HK-2 (cell line): ENCODE measurements at regions not wholly inside any gene's neighbourhood (a gene's known extent, or its start where the extent isn't known, plus 50 kb on each side); places are given as distances from the start of the nearest gene placed in this dataset.
"Not testable (repeated sequence)": the region's sequence is repeated elsewhere in the genome, so short reads cannot be mapped to it uniquely, and the experiment has no call there.

Experiments
- DNase-seq: peaks from one replicate; pipeline ENCODE4 v3.0.0-alpha.2; 2018; ENCODE audit not compliant: unreplicated experiment

DNA sequence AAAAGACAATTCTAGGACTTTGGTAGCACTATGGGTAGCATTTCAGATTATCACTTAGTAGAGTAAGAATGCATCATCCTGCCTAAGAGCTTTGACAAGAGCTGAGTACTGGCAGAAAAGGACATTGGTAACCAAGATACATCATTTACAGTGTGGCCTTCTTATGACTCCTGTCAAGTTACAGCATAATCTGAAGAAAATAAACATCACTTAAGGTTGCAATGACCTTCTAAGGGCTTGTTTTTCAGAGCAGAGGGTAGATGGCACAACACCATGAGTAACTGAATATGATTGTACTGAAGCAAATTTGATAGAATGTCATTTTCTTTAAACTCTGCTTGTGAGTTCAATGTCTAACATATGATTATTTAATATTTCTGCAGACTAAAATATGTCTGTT, 822.6 kb downstream of the TBC1D32 start:
- no peak for DNase-seq

GRCh38 chr6:120498711-120499110, 835.6 kb downstream of the TBC1D32 start:
- DNase-seq: no peak

DNA sequence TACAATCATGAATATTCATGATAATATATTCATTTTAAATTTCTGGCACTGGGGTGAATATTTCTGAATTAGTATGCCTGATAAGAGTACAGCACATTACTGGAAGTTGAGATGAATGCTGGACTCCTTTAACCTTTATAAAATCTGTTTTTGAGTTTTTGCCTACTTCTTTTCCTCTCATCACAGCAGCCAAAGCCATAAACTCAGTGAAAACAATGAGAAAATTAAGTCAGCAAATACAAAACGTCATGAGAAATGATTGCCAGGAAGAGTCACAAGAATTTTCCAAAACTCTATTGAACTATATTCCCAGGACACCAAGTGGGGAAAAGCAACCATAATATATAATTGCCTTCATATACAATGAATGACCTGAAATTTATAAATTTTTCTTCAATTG, 837.6 kb downstream of the TBC1D32 start:
- DNase-seq: no peak

DNA sequence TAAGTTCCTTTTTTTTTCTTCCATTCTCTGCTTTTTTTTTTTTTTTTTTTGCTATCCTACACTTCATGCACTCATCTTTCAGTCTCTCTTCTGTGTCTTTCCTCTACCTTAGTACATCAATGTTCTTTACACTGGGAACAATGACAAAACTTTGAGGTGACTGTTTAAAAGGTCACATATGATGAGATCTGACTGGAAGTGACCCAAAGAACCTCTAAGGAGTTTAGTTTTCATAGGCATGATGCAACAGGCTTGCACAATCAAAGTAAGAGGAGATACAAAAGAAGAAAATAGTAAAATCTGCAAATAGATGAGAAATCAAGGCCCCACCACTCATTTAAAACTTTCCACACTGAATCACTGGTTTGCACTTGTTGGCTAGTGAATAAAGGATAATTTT, 840.8 kb downstream of the TBC1D32 start:
- no peak for DNase-seq

GRCh38 chr6:120489941-120490340, 844.3 kb downstream of the TBC1D32 start:
- no peak for DNase-seq

GRCh38 chr6:120484146-120484545, 850.1 kb downstream of the TBC1D32 start:
- no peak for DNase-seq

- no peak for DNase-seq
Measured at GRCh38 chr6:120478650-120479049, 855.6 kb downstream of the TBC1D32 start.

DNA sequence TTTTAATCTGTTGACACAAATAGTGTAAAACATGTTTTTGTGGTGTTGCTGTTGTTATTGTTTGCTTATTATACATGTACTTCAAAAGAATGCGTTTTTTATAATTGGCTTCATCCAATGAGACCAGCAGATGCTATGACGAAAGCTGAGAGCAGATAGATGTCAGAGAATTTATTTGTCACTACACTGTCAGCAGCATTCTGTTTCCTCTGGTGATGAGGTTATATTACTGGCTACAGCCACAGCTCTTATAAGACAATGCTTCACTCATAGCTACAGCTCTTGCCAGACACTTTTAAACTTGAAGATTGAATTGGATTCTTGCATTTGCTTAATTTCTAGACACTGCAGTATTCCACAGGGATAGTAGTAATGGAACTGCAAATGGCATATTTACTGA, 860.5 kb downstream of the TBC1D32 start:
- no peak for DNase-seq

DNA sequence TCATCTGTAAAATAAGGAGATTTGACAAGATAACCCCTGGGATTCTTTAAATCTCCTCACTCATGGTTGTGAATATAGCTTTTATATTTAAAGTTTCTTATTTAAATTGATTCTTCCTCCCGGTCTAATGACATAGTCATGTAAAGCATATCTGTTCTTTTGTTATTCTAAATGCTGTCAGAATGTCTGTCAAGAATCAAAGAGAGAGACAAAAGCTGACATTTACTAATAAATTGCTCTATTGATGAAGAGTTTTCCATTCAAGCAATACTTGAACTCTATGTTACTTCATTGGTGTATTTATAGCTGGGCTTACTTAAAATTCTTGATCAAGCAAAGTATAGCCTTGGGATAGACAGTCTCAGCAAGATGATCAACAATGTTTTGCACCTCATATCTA, 865.8 kb downstream of the TBC1D32 start:
- no peak for DNase-seq

DNA sequence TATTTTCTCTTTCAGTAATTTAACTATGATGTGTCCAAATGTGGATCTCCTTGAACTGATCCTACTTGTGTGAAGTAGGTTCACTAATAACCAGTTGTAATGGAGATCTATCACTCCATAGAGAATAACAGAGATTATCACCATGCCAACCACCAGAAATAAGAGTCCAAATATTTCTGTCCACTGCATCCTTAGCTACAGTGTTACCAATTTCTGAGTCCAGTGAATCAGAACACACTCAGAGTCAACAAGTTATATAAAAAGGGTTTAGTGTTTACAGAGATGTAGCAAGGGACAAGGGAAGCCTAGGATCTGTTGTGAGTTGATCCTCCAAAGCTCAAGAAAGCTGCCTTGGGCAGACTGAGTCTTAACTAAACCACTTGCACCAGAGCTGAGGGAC, 882.8 kb downstream of the TBC1D32 start:
- DNase-seq: no peak

DNA sequence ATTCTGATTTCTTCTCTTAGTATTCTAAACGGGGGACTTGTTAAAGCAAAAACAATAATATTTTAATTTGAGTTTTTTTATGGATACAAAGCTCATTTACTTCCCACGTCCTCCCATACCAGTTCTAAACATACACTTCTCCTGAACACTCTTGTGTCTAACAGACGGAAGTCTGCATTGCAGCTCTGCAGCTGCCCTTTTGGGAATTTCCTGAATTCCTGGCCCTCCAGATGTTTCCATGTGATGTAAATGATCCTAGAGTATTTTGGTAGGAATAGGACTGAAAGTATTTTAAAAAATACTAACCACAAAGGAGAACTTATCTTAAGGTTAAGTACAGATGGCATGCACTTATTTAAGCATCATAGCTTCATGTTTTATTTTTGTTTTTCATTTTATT, 886.7 kb downstream of the TBC1D32 start:
- no peak for DNase-seq

GRCh38 chr6:120432840-120433239, 901.4 kb downstream of the TBC1D32 start:
- DNase-seq: not testable (repeated sequence)

- DNase-seq: no peak
Measured at GRCh38 chr6:120431841-120432240, 902.4 kb downstream of the TBC1D32 start.

DNA sequence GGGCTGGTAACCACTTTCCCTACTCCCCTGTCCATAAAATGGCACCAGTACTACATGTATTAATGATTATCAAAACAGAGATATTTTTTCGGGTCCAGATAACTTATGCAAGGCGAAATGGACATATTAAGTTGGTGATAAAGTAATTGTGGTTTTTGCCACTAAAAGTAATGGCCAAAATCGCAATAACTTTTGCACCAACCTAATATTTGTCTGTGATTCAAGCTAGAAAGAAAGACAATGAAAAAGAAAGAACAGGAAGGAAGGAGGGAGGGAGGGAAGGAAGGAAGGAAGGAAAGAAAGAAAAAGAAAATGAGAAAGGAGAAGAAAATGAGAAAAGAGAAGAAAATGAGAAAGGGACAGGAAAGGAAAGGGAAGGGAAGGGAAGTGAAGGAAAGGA, 922.9 kb downstream of the TBC1D32 start:
- no peak for DNase-seq

GRCh38 chr6:120410586-120410985, 923.7 kb downstream of the TBC1D32 start:
- no peak for DNase-seq

DNA sequence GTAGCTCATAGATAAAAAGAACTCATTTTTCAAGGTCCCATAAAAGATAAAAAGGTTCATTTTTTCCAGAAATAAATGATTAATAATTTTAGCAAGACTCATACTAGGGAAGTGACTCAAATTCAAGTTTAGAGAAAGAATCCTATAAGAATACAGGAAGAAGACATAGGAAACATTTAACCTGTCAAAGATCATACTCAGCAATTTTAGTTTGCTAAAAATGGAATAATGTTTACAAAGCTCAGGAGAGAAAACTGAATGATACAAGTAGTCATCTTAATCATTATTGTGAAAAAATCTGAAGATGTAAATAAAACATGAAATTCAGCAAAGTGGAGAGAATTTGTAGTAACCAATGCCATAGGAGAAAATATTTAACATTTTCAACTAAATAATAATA, 926.6 kb downstream of the TBC1D32 start:
- no peak for DNase-seq

- DNase-seq: no peak
Measured at GRCh38 chr6:120405947-120406346, 928.3 kb downstream of the TBC1D32 start.

- DNase-seq: no peak
Measured at GRCh38 chr6:120395784-120396183, 938.5 kb downstream of the TBC1D32 start.

DNA sequence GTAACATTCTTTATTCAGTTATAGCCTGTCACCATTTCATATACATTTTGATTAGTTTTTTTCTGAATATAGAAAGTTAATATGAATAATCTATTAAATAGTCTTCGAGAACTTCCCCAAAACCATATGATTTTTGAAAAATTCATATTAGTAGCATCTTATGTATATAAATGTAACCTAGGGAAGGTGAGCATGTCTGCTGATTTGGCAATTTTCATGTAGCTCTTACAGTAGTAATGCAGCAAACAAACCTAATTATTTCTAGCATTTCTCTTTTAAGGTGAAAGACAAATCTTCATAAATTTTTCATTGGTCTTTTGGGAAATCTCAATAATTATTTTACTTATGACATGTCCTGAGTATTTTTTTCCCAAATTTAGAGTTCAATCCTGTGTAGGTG, 939.0 kb downstream of the TBC1D32 start:
- no peak for DNase-seq

DNA sequence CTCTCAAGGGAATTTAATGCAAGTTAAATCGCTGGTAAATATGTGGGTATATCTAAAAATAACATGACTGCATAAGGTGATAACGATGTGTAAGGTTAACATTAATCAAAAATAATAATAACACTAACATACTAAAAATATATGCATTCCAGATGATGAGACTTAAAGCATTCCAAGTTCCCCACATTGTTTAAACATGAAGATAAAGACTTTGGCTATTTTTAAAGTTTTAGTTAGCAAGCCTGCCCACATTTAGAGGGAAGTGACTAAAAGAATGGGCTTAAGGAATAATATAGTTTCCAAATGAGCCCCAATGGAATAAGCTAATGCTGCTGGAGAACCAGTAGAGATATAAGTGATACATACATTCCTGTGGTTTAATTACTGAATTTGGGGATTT, 941.3 kb downstream of the TBC1D32 start:
- DNase-seq: no peak

- DNase-seq: no peak
Measured at GRCh38 chr6:120384671-120385070, 949.6 kb downstream of the TBC1D32 start.

GRCh38 chr6:120383681-120384080, 950.6 kb downstream of the TBC1D32 start:
- no peak for DNase-seq

GRCh38 chr6:120378582-120379220, 955.6 kb downstream of the TBC1D32 start:
- no peak for DNase-seq

GRCh38 chr6:120373185-120373584, 961.1 kb downstream of the TBC1D32 start:
- DNase-seq: no peak
